HFF-Myc (cell line): ENCODE measurements at regions not wholly inside any gene's neighbourhood (a gene's known extent, or its start where the extent isn't known, plus 50 kb on each side); places are given as distances from the start of the nearest gene placed in this dataset.

Experiments
- DNase-seq: peaks from one replicate; pipeline ENCODE4 v3.0.0-alpha.2; 2011; ENCODE audit warnings: low read depth; ENCODE audit errors: extremely low read depth
- H3K4me3 ChIP-seq: replicated peaks from 2 replicates; pipeline ENCODE4 v1.5.1; 2011; ENCODE audit warnings: low read depth, mild to moderate bottlenecking, control low read depth, low read length
- TF ChIP-seq, protein P1 (sequence below): IDR thresholded peaks from 2 replicates; pipeline ENCODE4 v1.5.1; 2012; ENCODE audit warnings: mild to moderate bottlenecking, low read depth, low read length, control low read depth; ENCODE audit errors: missing control alignments

DNA sequence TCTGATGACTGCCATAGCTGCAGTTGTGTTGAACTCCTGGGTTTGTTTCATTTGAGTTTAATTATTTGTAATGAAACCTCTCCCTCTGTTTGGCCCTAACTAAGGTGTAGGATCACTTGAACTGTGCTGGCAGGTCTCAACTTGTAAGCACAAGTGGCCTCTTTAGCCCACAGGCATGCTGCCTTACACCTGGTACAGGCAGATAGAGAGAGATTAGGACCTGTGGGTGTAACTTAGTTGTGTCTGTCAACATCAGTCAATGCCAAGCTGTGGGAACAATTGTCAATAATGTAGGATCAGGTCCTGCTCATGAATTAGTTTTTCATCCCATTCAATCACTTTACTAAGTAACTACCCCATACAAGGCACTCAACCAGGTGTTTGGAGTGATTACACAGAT lies 263.0 kb upstream of the G2E3 start:
- TF ChIP-seq, protein P1, sequence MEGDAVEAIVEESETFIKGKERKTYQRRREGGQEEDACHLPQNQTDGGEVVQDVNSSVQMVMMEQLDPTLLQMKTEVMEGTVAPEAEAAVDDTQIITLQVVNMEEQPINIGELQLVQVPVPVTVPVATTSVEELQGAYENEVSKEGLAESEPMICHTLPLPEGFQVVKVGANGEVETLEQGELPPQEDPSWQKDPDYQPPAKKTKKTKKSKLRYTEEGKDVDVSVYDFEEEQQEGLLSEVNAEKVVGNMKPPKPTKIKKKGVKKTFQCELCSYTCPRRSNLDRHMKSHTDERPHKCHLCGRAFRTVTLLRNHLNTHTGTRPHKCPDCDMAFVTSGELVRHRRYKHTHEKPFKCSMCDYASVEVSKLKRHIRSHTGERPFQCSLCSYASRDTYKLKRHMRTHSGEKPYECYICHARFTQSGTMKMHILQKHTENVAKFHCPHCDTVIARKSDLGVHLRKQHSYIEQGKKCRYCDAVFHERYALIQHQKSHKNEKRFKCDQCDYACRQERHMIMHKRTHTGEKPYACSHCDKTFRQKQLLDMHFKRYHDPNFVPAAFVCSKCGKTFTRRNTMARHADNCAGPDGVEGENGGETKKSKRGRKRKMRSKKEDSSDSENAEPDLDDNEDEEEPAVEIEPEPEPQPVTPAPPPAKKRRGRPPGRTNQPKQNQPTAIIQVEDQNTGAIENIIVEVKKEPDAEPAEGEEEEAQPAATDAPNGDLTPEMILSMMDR, result no peak
- DNase-seq, result no peak

DNA sequence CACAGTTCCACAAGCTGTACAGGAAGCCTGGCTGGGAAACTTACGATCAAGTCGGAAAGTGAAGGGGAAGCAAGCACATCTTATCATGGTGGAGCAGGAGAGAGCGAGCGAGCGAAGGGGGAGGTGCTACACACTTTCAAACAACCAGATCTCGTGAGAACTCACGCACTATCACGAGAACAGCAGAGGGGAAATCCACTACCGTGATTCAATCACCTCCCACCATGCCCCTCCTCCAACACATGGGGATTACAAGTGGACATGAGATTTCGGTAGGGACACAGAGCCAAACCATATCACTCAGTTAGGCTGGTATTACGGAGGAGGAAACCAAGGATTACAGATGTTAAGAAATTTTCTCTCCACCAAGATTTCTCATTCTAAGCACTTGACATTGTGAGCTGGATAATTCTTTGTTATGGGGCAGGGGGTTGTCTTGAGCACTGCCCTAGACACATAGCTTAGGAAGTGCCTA lies 262.0 kb upstream of the G2E3 start:
- TF ChIP-seq, protein P1, result no peak
- H3K4me3 ChIP-seq, result no peak overlapping the region
- no peak for DNase-seq

More for the DNA sequence above, 263.0 kb upstream of the G2E3 start:
- no peak overlapping the region for H3K4me3 ChIP-seq

DNA sequence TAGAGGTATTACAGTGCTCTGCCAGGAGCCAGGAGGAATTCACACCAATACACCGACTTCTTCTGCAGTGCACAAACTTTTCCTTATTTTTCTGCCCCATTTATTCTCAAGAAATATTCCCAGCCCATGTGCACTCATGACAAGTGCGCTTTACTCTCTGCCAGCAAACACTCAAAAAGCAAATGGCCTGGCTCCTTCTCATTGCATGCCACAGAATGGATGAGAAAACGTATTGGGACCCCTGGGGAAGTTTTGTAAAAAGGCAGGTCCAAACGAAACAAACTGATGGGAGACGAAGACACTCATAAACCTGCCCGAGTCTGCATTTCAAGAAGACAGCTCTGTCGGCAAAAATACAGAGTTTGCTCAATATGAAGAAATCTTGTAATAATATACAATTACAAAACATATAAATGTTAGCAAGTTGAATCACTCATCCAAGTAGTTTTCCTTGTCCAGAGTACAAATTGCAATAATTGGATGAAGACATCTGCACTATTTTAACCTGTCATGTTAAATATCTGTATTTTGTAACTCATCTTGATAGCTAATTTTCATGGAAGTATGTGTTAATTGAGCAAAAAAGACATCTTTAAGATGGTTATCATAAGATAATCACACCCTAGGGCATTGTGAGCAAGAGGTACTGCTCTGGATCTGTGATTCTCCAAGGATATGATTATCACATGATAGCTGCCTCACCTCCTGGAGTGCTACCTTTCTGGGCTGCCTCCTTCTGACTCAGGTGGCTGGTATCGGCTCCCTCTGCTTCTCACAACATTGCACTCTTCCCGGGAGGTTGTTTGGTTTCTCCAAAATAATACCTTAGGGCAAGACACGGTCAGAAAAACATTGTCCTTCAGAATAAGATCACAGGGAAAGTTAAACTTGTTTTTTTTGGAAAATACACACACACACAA lies 260.8 kb upstream of the G2E3 start:
- no peak for DNase-seq
- TF ChIP-seq, protein P1, result no peak
- H3K4me3 ChIP-seq, result no peak overlapping the region

DNA sequence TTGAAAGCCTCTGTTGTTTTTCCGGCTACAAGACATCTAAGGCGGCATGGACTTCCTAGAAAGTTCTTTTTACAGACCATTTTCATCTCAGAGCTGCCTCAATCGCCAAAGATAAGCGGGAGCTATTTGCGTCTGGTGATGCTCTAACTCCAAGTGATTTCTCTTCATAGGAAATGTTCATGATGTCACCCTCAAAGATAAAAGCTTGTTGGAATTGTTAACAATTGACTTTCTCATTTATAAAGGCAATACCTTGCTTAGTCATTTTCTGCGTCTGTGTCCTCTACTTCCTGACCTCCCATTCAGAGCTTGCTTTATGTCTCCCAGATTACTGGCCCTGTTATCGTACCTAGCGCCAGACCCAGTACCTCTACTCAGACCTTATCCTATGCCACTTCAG lies 259.0 kb upstream of the G2E3 start:
- no peak overlapping the region for H3K4me3 ChIP-seq
- no peak for DNase-seq
- TF ChIP-seq, protein P1, result no peak

DNA sequence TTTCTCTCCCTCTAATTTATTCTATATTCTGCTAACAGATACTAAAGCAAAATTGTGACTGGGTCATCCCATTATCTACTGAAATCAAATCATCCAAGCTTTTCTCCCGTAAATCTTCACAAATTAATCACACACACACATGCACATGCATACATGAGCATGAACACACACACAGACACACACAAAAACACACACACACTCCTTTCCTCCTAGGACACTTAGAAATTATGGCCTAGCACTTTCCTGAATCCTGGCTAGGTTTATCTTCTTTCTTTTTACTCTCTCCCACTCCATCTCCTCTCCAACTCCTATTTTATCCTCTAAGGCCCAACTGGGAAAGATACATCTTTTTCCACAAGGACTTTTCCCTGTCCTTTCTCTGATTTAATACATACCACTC lies 255.6 kb upstream of the G2E3 start:
- no peak for DNase-seq
- TF ChIP-seq, protein P1, result no peak
- H3K4me3 ChIP-seq, result no peak overlapping the region

DNA sequence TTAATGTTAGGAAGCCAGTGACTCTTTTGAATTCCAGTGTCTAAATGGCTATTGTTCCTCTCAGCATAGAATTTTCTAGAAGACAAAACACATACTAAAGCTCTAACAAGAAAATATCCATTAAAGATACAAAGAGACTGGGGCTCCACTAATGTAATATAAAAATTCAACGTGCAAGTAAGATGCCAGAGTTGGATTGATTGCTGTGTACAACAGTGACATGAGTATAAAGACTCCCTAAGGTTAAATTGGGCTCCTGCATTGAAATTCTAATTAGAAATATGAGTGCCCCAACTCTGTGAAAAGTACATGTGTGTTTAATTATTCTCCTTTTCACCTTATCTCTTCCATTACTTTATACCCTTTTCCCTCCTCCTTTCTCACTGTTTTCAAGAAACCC lies 253.6 kb upstream of the G2E3 start:
- H3K4me3 ChIP-seq, result no peak overlapping the region
- TF ChIP-seq, protein P1, result no peak
- no peak for DNase-seq
